Colonic mucosa (tissue), 4 donors: ENCODE measurements at regions not wholly inside any gene's neighbourhood (a gene's known extent, or its start where the extent isn't known, plus 50 kb on each side); places are given as distances from the start of the nearest gene placed in this dataset.

Experiments
- DNase-seq: peaks from one replicate; pipeline ENCODE4 v3.0.0-alpha.2; 2020
- H3K27ac ChIP-seq: fragments of 200-600 bp; one replicate; pipeline ENCODE4 v1.8.0; 2021
- H3K27me3 ChIP-seq: fragments of 200-600 bp; one replicate; pipeline ENCODE4 v1.8.0; 2021
- H3K36me3 ChIP-seq: fragments of 200-600 bp; one replicate; pipeline ENCODE4 v1.8.0; 2021
- H3K4me1 ChIP-seq: fragments of 200-600 bp; one replicate; pipeline ENCODE4 v1.8.0; 2021; ENCODE audit warnings: mild to moderate bottlenecking
- H3K4me3 ChIP-seq: fragments of 200-600 bp; one replicate; pipeline ENCODE4 v1.8.0; 2021
- H3K9ac ChIP-seq, 2 donors: one replicate each; pipeline ENCODE4 v1.7.0; 2013; ENCODE audit warnings: control low read depth in 2 of 2, low read depth in 2 of 2, low read length in 2 of 2
- H3K9me3 ChIP-seq: fragments of 200-600 bp; one replicate; pipeline ENCODE4 v1.8.0; 2021
- intact Hi-C: fragments of 100-400 bp; cut with DNase I; formaldehyde crosslinking; loops from one replicate; pipeline ENCODE4 v1.14.1; 2022
- TF ChIP-seq, protein P1 (sequence below): fragments of 200-600 bp; IDR thresholded peaks from one replicate; pipeline ENCODE4 v1.8.0; 2022; ENCODE audit warnings: antibody characterized with exemption, mild to moderate bottlenecking
- donor health status: healthy.
- donor health status: DM: no; HTN: no; CAD: no.
- donor health status: DM: no; HTN: no; CAD: no.

DNA sequence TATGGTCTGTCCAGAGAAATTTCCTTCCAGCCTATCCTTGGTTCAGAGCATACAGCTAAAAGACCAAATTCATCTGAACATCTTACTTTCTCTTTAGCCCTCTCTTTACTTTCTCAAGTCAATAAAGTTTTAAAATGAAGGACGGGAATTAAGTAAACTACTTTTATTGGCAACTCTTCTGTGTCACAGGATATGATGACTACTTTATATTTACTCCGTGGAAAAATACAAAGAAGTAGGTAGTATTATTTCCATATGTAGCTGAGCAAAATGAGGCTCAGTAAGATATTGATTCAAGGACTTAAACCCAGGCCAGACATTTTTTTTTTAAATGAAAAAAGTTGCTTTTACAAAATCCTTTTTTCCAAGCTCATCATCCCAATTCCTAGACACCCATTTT, 151.2 kb upstream of the DPYD start:
- TF ChIP-seq, protein P1, sequence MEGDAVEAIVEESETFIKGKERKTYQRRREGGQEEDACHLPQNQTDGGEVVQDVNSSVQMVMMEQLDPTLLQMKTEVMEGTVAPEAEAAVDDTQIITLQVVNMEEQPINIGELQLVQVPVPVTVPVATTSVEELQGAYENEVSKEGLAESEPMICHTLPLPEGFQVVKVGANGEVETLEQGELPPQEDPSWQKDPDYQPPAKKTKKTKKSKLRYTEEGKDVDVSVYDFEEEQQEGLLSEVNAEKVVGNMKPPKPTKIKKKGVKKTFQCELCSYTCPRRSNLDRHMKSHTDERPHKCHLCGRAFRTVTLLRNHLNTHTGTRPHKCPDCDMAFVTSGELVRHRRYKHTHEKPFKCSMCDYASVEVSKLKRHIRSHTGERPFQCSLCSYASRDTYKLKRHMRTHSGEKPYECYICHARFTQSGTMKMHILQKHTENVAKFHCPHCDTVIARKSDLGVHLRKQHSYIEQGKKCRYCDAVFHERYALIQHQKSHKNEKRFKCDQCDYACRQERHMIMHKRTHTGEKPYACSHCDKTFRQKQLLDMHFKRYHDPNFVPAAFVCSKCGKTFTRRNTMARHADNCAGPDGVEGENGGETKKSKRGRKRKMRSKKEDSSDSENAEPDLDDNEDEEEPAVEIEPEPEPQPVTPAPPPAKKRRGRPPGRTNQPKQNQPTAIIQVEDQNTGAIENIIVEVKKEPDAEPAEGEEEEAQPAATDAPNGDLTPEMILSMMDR, result no peak
- Histone ChIP-seq H3K4me3 (no peak overlapping the region), H3K27ac (no peak overlapping the region), H3K4me1 (no peaks in the 10 kb centered on the region), H3K9me3 (no peaks in the 10 kb centered on the region), H3K36me3 (no peaks in the 10 kb centered on the region), H3K27me3 (no peaks in the 10 kb centered on the region), H3K9ac (no peak overlapping the region)
- DNase-seq, result no peak
- intact Hi-C loops, result no loop called here

DNA sequence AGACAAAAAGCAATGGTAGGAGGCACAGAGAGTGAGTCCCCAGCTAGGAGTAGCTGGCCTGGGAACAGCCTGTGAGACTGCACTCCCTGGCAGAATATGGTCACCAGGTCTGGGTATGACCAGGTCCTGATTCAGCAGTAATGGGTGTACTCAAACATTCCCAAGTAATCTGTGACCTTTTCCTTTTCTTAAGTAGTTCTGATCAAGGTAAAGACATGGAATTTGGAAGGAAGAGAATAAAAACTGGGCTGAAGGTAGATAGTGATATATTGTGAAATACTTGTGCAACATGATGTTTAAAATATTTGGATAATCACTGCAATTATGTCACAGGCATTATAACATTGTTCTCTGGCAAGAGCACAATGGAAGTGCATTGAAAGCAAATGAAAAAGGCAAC, 147.2 kb upstream of the DPYD start:
- intact Hi-C loops, result no loop called here
- Histone ChIP-seq H3K36me3 (no peaks in the 10 kb centered on the region), H3K27ac (no peak overlapping the region), H3K27me3 (no peaks in the 10 kb centered on the region), H3K9ac (no peak overlapping the region), H3K4me3 (no peak overlapping the region), H3K9me3 (no peaks in the 10 kb centered on the region), H3K4me1 (no peaks in the 10 kb centered on the region)
- DNase-seq, result no peak
- TF ChIP-seq, protein P1, result no peak

DNA sequence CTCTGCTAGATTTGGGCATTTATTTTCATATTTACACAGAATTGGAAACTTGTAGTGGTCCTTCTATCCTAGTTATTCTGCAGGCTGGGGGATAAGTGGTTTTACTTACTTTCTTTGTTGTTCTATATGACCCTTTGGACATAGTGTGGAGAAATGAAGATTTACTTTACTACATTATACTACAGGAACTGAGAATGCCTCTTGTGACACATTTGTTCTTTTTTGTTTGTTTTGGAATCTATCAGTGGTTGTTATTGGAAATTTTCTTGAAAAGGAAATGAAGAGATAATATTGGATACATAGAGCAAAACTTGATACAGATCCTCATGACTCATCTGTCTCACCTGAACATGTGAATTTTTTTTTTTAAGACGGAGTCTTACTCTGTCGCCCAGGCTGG, 146.1 kb upstream of the DPYD start:
- Histone ChIP-seq H3K27me3 (no peaks in the 10 kb centered on the region), H3K9me3 (no peaks in the 10 kb centered on the region), H3K4me1 (no peaks in the 10 kb centered on the region), H3K4me3 (no peak overlapping the region), H3K36me3 (no peaks in the 10 kb centered on the region), H3K27ac (no peak overlapping the region), H3K9ac (no peak overlapping the region)
- DNase-seq, result no peak
- TF ChIP-seq, protein P1, result no peak
- intact Hi-C loops, result no loop called here

DNA sequence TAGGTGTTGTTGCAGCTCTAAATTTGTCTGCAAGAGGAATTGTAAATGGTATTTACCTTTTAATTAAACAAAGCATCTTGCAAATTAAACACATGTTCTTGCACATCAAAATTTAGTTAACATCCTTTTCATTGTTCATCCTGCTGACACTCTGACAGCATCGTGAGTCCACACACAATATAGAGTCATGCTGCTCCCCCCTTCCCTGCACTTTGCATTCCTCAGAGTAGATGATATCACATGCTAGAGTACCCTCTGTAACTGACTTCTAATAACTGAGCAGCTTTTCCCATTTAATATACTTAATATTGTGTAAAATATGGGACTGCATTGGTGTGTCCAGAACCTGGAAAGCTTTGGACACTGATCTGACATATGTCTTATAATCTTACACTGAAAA, 138.8 kb upstream of the DPYD start:
- TF ChIP-seq, protein P1, result no peak
- intact Hi-C loops, result loop anchor here (5.0 to 10.0 kb wide), 2 partner anchors 413 to 535 kb away; no protein-coding TSS in a partner anchor

DNA sequence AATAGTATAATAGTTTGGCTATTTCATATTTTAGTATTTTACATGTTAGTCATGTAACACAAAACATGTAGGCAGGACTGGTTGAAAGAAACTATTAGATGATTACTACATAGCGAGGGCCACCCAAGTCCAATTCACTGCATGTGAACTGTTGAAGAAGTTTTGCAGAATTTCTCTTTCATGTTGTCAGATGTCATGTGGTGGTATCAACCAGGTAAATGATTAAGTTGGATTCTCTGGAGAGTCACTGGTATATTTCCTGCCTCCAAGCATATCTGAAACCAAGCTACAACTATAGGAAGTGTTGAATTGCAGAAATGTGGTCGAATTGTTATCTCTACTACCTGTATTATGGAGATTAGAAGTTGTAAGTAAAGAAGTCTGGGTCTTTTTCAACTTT, 137.8 kb upstream of the DPYD start:
- H3K9ac ChIP-seq, result no peak overlapping the region
- intact Hi-C loops, result loop anchor here (5.0 to 10.0 kb wide), 2 partner anchors 414 to 534 kb away; no protein-coding TSS in a partner anchor

More for the DNA sequence above, 138.8 kb upstream of the DPYD start:
- Histone ChIP-seq H3K4me3 (no peak overlapping the region), H3K9me3 (no peaks in the 10 kb centered on the region), H3K4me1 (no peaks in the 10 kb centered on the region), H3K27me3 (no peaks in the 10 kb centered on the region), H3K9ac (no peak overlapping the region), H3K27ac (no peak overlapping the region), H3K36me3 (no peaks in the 10 kb centered on the region)
- DNase-seq, result no peak

More for the DNA sequence above, 137.8 kb upstream of the DPYD start:
- H3K36me3 ChIP-seq, result no peaks in the 10 kb centered on the region
- H3K27me3 ChIP-seq, result peaks cover 7% of the 10 kb centered on the region
- no peak overlapping the region for H3K4me3 ChIP-seq
- no peak overlapping the region for H3K27ac ChIP-seq
- H3K4me1 ChIP-seq, result no peaks in the 10 kb centered on the region
- DNase-seq, result no peak
- no peaks in the 10 kb centered on the region for H3K9me3 ChIP-seq
- TF ChIP-seq, protein P1, result no peak
